AG08395 (cell line): ENCODE measurements at regions not wholly inside any gene's neighbourhood (a gene's known extent, or its start where the extent isn't known, plus 50 kb on each side); places are given as distances from the start of the nearest gene placed in this dataset.
"Not testable (repeated sequence)": the region's sequence is repeated elsewhere in the genome, so short reads cannot be mapped to it uniquely, and the experiment has no call there.

Experiments used
- DNase-seq: peaks from one replicate; pipeline ENCODE4 v3.0.0; 2012; ENCODE audit warnings: mixed read lengths, low spot score

DNA sequence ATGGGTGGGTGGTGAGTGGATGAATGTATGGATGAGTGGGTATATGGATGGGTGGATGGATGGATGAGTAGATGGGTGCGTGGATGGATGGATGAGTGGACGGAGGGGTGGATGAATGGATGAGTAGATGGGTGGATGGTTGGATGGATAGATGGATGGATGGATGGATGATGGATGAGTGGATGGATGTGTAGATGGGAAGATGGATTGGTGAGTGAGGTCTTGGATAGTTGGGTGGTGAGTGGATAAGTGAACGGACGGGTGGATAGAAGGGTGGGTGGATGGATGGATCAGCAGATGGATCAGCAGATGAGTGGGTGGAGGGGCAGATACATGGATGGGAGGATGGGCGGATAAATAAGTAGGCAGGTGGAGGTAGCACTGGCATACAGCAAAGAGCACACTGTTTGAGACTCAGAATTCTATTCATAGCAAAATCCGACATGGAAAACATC, 163.5 kb downstream of the C9orf50 start:
- no peak for DNase-seq

DNA sequence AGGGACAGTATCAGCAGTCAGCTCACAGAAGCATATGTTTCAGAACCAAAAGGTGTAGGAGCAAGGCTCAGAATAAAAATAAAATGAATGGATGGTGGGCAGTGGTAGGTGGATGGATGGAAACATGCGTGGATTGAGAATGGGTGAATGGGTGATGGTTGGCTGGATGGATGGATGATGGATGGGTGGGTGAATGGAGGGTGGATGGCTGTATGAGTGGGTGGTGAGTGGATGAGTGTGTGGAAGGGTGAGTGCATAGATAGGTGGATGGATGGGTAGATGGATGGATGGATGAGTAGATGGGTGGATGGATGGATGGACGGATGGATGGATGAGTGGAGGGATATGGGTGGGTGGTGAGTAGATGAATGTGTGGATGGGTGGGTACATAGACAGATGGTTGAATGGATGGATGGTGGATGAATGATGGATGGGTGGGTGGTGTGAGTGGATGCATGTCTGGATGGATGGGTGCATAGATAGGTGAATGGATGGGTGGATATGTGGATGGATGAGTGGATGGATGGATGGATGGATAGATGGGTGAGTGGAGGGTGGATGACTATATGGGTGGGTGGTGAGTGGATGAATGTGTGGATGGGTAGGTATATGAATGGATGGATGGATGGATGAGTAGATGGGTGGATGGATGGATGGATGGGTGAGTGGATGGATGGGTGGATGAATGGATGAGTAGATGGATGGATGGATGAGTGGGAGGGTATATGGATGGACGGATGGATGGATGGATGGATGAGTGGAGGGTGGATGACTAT, 164.2 kb downstream of the C9orf50 start:
- no peak for DNase-seq

GRCh38 chr9:129455151-129455995, 165.5 kb downstream of the C9orf50 start:
- no peak for DNase-seq

- no peak for DNase-seq
These were observed 166.3 kb downstream of the C9orf50 start for GRCh38 chr9:129454467-129455067.

GRCh38 chr9:129453734-129454133, 167.2 kb downstream of the C9orf50 start:
- no peak for DNase-seq

DNA sequence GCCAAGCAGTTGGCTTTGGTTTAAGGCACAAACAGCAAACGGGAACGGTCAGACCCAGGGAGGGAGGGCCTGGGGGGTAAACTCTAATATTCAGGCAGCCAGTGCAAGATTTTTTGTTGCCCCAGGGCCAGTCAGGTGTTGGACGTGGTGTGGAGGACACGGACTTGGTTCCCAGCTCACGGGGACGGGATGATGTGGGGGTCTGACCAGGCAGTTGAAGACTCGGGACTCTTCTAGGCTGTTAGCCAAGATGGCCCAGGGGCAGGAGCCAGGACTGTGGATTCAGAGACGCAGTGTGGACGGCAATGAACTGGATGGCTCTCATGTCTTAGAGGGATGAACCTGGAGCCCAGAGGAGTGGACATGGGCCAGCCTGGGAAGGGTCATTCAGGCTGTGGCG, 169.2 kb downstream of the C9orf50 start:
- no peak for DNase-seq

DNA sequence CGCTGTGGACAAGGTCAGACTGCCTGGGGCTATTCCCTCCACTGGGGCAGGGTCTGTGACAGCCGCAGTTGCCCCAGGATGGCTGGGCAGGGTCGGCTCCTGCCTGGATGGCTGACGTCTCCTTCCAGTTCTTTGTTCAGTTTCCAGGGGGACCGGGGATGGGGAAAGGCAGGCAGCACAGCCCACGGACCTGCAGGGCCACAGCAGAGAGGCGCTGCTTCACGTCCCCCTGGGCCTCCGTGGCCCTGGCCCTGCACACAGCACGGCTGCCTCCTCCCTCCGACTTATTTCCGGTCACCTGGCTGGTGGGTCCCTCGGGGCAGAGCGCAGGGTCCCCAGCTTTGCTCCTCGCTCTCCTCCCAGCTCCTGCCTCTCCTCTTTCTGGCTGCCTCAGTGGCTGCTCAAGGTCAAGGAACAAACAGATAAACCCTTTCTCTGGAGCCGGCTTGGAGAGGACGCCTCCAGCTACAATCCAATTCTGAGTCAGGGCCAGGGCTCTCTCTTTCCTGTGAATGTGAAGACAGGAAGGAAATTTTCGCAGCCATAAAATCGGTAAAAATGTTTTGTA, 169.7 kb downstream of the C9orf50 start:
- DNase-seq: no peak

DNA sequence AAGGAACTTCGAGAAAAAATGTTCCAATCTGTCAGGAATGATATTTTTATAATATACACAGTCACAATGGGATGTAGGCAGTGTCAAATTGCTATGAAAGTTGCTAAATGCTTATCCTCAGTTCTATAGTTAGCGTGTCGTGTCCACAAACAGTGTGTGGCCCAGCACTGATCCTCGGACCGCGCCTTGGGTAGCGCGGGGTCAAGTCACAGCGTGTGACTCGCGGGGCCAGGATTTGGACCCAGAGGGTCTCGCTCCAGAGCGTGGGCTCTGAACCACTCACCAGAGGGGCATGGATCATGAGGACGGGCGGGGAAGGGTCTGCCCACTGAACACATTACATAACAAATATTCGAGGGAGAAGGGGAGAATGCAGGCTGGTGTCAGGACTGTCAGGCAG, 171.8 kb downstream of the C9orf50 start:
- no peak for DNase-seq

- DNase-seq: no peak
These were observed 173.9 kb downstream of the C9orf50 start for GRCh38 chr9:129446828-129447550.

DNA sequence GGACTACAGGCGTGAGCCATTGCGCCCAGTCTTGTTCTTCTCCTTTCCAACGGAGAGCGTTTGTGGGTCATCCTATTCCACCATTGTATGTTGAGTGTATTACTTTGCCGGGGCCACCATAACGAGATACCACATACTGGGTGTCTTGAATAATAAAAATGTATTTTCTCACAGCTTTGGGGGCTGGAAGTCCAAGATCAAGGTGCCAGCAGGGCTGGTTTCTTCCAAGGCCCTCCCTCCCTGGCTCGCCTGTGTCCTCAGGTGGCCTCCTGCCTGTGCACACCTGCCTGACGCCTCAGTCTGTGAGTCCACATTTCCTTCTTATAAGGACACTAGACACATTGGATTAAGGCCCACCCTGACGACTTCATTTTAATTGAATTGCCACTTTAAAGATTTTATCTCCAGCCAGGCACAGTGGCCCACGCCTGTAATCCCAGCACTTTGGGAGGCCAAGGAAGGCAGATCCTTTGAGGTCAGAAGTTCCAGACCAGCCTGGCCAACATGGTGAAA, 175.1 kb downstream of the C9orf50 start:
- DNase-seq: no peak

DNA sequence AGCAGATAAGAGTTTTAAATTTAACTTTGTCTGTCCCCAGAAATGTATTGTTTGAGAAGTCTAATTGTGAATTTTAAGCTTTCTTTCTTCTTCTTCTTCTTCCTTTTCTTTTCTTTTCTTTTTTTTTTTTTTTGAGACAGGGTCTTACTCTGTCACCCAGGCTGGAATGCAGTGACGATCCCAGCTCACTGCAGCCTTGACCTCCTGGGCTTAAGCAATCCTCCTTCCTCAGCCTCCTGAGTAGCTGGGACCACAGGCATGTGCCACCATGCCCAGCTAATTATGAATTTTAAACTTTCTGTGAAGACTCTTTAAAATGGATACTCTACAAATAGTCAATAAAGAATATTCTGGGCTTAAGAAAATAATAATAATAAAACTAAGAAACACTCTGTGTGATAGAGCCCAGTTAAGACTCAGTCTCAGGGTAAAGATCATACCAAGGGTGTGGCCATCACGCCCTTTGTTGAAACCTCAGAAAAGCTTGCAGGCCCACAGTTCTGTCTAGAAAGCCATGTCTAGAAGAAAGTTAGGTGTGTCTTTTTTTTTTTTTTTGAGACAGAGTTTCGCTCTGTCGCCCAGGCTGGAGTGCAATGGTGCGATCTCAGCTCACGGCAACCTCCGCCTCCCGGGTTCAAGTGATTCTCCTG, 177.3 kb downstream of the C9orf50 start:
- DNase-seq: not testable (repeated sequence)

DNA sequence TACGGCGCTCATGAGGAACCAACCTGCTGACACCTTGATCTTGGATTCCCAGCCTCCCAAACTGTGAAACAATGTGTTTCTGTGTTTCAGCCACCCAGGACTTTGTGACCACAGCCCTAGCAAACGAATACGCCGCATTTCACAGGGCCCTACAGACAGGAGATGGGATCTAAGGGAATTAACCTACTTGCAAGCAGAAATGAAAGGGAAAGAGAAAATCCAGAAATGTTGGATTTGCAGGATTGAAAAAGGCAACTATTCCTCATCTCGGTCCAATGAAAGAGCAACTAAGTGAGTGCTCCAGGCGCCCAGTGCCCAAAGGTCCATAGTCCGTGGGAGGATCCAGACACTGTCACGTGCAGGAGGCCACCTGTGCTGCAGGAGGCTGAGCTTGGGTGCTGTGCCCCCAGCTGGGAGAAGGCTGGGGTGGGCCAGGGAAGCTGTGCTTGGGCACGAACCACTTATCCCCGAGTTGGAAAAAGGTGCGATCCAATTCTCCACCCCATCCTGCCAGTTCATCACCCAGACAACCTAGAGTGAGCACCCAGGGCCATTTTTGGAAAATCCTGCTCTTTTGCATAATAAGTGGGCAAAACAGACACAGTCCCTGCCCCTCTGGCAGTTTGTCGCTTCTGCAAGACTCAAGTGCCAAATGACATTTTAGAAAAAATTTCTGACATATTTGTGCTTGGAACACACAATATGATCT, 177.9 kb downstream of the C9orf50 start:
- no peak for DNase-seq

GRCh38 chr9:129441852-129442251, 179.0 kb downstream of the C9orf50 start:
- no peak for DNase-seq

- DNase-seq: no peak
These were observed 180.3 kb downstream of the C9orf50 start for GRCh38 chr9:129440435-129441186.

- no peak for DNase-seq
These were observed 181.7 kb downstream of the C9orf50 start for GRCh38 chr9:129439242-129439641.

GRCh38 chr9:129437626-129438323, 183.1 kb downstream of the C9orf50 start:
- DNase-seq: no peak

DNA sequence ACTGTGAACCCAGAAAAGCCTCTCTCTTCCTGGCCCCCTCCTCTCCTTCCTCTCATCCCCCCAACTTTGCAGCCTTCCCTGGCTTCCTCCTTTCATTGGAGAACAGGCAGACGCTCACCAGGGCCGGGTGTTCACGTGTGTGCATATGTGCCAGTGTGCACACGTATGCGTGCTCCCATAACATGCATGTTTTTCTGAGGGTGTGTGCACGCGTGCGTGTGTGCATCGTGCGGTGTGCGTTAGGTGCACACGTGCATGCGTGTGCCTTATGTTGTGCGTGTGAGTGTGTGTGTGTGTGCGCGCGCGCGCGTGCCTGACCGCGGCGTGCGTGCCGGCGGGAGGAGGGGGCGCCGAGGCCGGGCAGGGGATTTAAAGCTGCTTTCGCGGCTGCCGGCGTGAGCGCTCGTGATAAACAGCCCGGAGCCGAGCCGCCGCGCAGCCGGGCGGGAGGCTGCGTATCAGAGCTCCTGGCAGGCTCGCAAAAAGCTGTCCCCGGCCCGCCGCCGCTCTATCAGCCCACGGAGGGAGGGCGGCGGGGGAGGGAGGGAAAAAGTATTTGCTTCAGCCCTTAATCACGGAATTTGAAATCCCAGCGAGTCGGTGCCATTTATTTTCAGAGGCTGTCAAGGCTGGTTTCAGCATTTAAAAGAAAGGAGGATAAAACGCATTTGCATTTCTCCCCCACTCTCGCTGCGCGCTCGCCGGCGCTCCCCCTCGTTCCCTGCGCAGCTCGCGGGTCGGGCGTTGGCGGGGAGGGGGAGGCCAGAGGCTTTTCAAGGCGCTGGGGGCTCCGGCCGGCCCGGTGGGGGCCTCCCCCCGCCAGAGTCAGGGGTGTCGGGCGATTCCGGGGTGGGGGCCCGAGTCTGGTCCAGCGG, 183.9 kb downstream of the C9orf50 start:
- peak; percentile 65 for DNase-seq
